Caco-2 (cell line): ENCODE measurements at regions not wholly inside any gene's neighbourhood (a gene's known extent, or its start where the extent isn't known, plus 50 kb on each side); places are given as distances from the start of the nearest gene placed in this dataset.
"Not testable (repeated sequence)": the region's sequence is repeated elsewhere in the genome, so short reads cannot be mapped to it uniquely, and the experiment has no call there.

Experiments
- BruUV-seq: library from RNA; stranded (reverse); fragments of 400-500 nt; replicated peaks from 2 replicates; lab custom pipeline; 2021; lab: Mats Ljungman, UMichigan
- CTCF ChIA-PET: fragments of 300-600 bp; sonication (Branson Sonifier 250); formaldehyde crosslinking; loops from one replicate; lab custom pipeline; 2022; ENCODE audit warnings: antibody characterized with exemption; lab: Charles Lee
- POLR2A ChIA-PET: fragments of 300-600 bp; sonication (Branson Sonifier 250); formaldehyde crosslinking; loops from one replicate; lab custom pipeline; 2022; ENCODE audit warnings: antibody characterized with exemption; lab: Charles Lee
- DNase-seq, 2 experiments: peaks; one replicate each; pipeline versions ENCODE4 v3.0.0 to v3.0.0-alpha.2; 2020 to 2022
- H3K27me3 ChIP-seq: replicated peaks from 2 replicates; pipeline ENCODE4 v1.6.0; 2011; ENCODE audit warnings: low read length; ENCODE audit not compliant: control insufficient read depth, insufficient read depth
- H3K36me3 ChIP-seq: 2 replicates; pipeline ENCODE4 v1.5.1; 2011; ENCODE audit warnings: low read length; ENCODE audit not compliant: control insufficient read depth, insufficient read depth
- H3K4me1 ChIP-seq: fragments of 250-450 bp; sonication (Bioruptor Pico); 2 replicates; pipeline ENCODE4 v1.5.1; 2020; ENCODE audit warnings: mild to moderate bottlenecking
- H3K4me3 ChIP-seq: 2 replicates; pipeline ENCODE4 v1.5.1; 2011; ENCODE audit warnings: low read depth, mild to moderate bottlenecking, control low read depth, low read length
- H3K9me3 ChIP-seq: fragments of 250-450 bp; sonication (Bioruptor Pico); 2 replicates; pipeline ENCODE4 v1.5.1; 2020; ENCODE audit warnings: mild to moderate bottlenecking, moderate library complexity
- H3K27ac Mint-ChIP-seq: one replicate; pipeline ENCODE4 v1.8.0; 2022; ENCODE audit warnings: mixed read lengths; ENCODE audit not compliant: unreplicated experiment
- H3K27me3 Mint-ChIP-seq: one replicate; pipeline ENCODE4 v1.8.0; 2022; ENCODE audit warnings: mixed read lengths; ENCODE audit not compliant: insufficient read depth, unreplicated experiment
- H3K36me3 Mint-ChIP-seq: one replicate; pipeline ENCODE4 v1.8.0; 2022; ENCODE audit warnings: mild to moderate bottlenecking, mixed read lengths; ENCODE audit not compliant: insufficient read depth, unreplicated experiment
- H3K4me1 Mint-ChIP-seq: one replicate; pipeline ENCODE4 v1.8.0; 2022; ENCODE audit warnings: low read depth, mixed read lengths; ENCODE audit not compliant: unreplicated experiment
- H3K4me3 Mint-ChIP-seq: one replicate; pipeline ENCODE4 v1.8.0; 2022; ENCODE audit warnings: mild to moderate bottlenecking, moderate library complexity, mixed read lengths; ENCODE audit not compliant: unreplicated experiment
- H3K9me3 Mint-ChIP-seq: one replicate; pipeline ENCODE4 v1.8.0; 2022; ENCODE audit warnings: mixed read lengths; ENCODE audit not compliant: unreplicated experiment
- intact Hi-C: fragments of 100-400 bp; cut with micrococcal nuclease; formaldehyde crosslinking; loops from one replicate; pipeline ENCODE4 v1.10.0; 2022; ENCODE audit not compliant: unreplicated experiment
- TF ChIP-seq, protein P1 (sequence below), 2 experiments: fragments of 200-600 bp in 1 of 2; IDR thresholded peaks; 1 replicate in 1 of 2; 2 replicates in 1 of 2; pipeline versions ENCODE4 v1.5.1 to v1.8.0; 2011 to 2022; ENCODE audit warnings: antibody characterized with exemption in 1 of 2, control low read depth in 1 of 2, inconsistent platforms in 1 of 2, low read depth in 1 of 2, low read length in 1 of 2, mild to moderate bottlenecking in 1 of 2, moderate library complexity in 1 of 2; ENCODE audit not compliant: insufficient read depth in 1 of 2, severe bottlenecking in 1 of 2, unreplicated experiment in 1 of 2

DNA sequence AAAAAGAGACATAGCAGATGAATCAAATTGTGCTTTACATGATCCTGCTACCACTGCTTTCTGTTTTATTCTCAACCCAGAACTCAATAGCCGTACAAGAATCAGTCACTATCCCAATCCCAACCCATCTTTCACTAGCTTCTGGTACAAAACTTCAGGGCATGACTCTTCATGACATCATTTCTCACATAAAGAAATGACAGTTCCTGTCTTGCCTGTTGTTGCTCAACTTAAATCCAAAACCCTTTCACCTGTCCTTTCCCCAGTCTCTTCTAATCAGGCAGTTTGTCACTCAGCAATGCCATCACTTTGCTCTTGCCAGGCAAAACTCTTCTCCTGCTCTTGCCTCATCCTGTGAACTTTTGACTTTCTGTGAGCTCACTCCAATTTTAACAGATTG, 962.8 kb downstream of the GALC start:
- Mint-ChIP-seq H3K27ac (no peak overlapping the region), H3K27me3 (no peaks in the 10 kb centered on the region), H3K4me3 (no peak overlapping the region), H3K4me1 (peaks cover 18% of the 10 kb centered on the region), H3K36me3 (no peaks in the 10 kb centered on the region), H3K9me3 (no peaks in the 10 kb centered on the region)
- no peaks in the 10 kb centered on the region for H3K36me3 ChIP-seq
- DNase-seq = no peak
- peaks cover 21% of the 10 kb centered on the region for H3K4me1 ChIP-seq
- no peaks in the 10 kb centered on the region for H3K27me3 ChIP-seq
- intact Hi-C loops = no loop called here
- no peaks in the 10 kb centered on the region for H3K9me3 ChIP-seq
- ChIA-PET POLR2A (no interaction called here), CTCF (no interaction called here)
- no TSS peak for BruUV-seq
- no peak overlapping the region for H3K4me3 ChIP-seq
- TF ChIP-seq, protein P1, sequence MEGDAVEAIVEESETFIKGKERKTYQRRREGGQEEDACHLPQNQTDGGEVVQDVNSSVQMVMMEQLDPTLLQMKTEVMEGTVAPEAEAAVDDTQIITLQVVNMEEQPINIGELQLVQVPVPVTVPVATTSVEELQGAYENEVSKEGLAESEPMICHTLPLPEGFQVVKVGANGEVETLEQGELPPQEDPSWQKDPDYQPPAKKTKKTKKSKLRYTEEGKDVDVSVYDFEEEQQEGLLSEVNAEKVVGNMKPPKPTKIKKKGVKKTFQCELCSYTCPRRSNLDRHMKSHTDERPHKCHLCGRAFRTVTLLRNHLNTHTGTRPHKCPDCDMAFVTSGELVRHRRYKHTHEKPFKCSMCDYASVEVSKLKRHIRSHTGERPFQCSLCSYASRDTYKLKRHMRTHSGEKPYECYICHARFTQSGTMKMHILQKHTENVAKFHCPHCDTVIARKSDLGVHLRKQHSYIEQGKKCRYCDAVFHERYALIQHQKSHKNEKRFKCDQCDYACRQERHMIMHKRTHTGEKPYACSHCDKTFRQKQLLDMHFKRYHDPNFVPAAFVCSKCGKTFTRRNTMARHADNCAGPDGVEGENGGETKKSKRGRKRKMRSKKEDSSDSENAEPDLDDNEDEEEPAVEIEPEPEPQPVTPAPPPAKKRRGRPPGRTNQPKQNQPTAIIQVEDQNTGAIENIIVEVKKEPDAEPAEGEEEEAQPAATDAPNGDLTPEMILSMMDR (IDR thresholded peaks at IDR 0.05; ENCODE audit: insufficient read depth in 1 of 2, low read depth in 1 of 2, low read length in 1 of 2, severe bottlenecking in 1 of 2, unreplicated experiment in 1 of 2) = no peak

DNA sequence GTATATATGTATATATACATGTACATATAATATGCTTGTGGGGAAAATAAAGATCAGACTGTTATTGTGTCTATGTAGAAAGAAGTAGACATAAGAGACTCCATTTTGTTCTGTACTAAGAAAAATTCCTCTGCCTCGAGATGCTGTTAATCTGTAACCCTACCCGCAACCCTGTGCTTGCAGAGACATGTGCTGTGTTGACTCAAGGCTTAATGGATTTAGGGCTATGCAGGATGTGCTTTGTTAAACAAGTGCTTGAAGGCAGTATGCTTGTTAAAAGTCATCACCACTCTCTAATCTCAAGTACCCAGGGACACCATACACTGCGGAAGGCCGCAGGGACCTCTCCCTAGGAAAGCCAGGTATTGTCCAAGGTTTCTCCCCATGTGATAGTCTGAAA, 972.9 kb downstream of the GALC start:
- intact Hi-C loops = loop anchor here (2.0 kb wide), 1 partner anchor 31 kb away; no protein-coding TSS in a partner anchor
- H3K4me1 Mint-ChIP-seq, CTCF ChIA-PET, H3K4me3 ChIP-seq, H3K27me3 ChIP-seq, H3K27me3 Mint-ChIP-seq, H3K36me3 ChIP-seq, BruUV-seq, H3K9me3 Mint-ChIP-seq, H3K9me3 ChIP-seq, H3K36me3 Mint-ChIP-seq, POLR2A ChIA-PET: not testable (repeated sequence)
- peak overlapping the region; percentile 45 for H3K27ac Mint-ChIP-seq
- H3K4me1 ChIP-seq = peaks cover 22% of the 10 kb centered on the region
- DNase-seq = peak; percentile 78 to 86
- H3K4me3 Mint-ChIP-seq = peak overlapping the region; percentile 37

DNA sequence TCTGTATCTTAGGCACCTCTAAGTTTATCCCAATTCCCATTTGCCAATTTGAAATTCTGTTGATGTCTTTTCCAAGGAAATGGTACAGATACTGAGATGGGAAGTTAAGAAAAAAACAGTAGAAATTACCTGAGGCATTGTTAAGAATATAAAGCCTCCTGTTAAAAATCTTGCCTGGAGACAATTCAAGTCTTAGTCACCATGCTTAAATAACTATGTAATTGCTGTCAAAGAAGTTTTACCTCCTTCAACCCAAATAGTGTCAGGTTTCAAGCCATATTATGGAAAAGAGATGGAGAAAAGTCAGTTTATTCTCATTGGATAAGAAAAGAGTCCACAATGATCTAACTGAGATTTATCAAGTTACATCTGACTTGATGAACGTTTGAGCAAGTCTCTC, 974.7 kb downstream of the GALC start:
- H3K4me1 Mint-ChIP-seq = no peaks in the 10 kb centered on the region
- no peaks in the 10 kb centered on the region for H3K27me3 Mint-ChIP-seq
- Histone ChIP-seq H3K36me3 (no peaks in the 10 kb centered on the region), H3K9me3 (no peaks in the 10 kb centered on the region), H3K4me1 (peaks cover 21% of the 10 kb centered on the region), H3K27me3 (no peaks in the 10 kb centered on the region), H3K4me3 (no peak overlapping the region)
- H3K9me3 Mint-ChIP-seq = no peaks in the 10 kb centered on the region
- intact Hi-C loops = no loop called here
- ChIA-PET POLR2A (no interaction called here), CTCF (no interaction called here)
- TF ChIP-seq, protein P1 (IDR thresholded peaks at IDR 0.05; ENCODE audit: insufficient read depth in 1 of 2, low read depth in 1 of 2, low read length in 1 of 2, severe bottlenecking in 1 of 2, unreplicated experiment in 1 of 2) = no peak
- no peak for DNase-seq
- no peak overlapping the region for H3K4me3 Mint-ChIP-seq
- H3K36me3 Mint-ChIP-seq = no peaks in the 10 kb centered on the region
- BruUV-seq = no TSS peak
- no peak overlapping the region for H3K27ac Mint-ChIP-seq

DNA sequence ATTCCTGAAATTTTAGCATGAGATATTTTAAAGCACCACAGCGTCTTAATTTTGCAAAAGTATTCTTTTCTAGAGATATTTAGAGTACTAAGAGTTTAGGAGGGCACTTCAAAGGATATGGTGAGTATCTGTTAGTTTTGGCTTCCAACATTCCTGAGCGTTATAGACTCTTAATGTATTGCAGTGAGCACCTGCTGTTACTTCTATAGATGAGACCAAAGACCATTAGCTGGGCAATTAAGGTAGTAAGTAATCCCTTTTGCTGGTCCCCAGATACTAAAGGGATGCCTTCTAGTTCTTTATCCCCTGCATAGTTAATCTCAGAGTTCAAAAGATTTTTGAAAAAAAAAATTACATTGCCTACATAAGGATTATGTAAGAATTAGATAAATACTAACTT, 975.6 kb downstream of the GALC start:
- Mint-ChIP-seq H3K36me3 (no peaks in the 10 kb centered on the region), H3K4me1 (no peaks in the 10 kb centered on the region), H3K4me3 (no peak overlapping the region), H3K27me3 (no peaks in the 10 kb centered on the region), H3K27ac (no peak overlapping the region), H3K9me3 (no peaks in the 10 kb centered on the region)
- ChIA-PET CTCF (no interaction called here), POLR2A (no interaction called here)
- TF ChIP-seq, protein P1 (IDR thresholded peaks at IDR 0.05; ENCODE audit: insufficient read depth in 1 of 2, low read depth in 1 of 2, low read length in 1 of 2, severe bottlenecking in 1 of 2, unreplicated experiment in 1 of 2) = no peak
- DNase-seq = no peak
- BruUV-seq = no TSS peak
- Histone ChIP-seq H3K4me3 (no peak overlapping the region), H3K9me3 (no peaks in the 10 kb centered on the region), H3K27me3 (no peaks in the 10 kb centered on the region), H3K36me3 (no peaks in the 10 kb centered on the region), H3K4me1 (peaks cover 21% of the 10 kb centered on the region)
- intact Hi-C loops = no loop called here
